Brain microvascular endothelial cell (primary cell): ENCODE measurements at regions not wholly inside any gene's neighbourhood (a gene's known extent, or its start where the extent isn't known, plus 50 kb on each side); places are given as distances from the start of the nearest gene placed in this dataset.

Source experiments
- DNase-seq: peaks from one replicate; pipeline ENCODE4 v3.0.0-alpha.2; 2020
- H3K27ac ChIP-seq: fragments of 250-450 bp; sonication (Bioruptor Pico); 2 replicates; pipeline ENCODE4 v1.5.1; 2020; ENCODE audit warnings: mild to moderate bottlenecking, moderate library complexity
- H3K27me3 ChIP-seq: fragments of 250-450 bp; sonication (Bioruptor Pico); replicated peaks from 2 replicates; pipeline ENCODE4 v1.5.1; 2020; ENCODE audit warnings: mild to moderate bottlenecking
- H3K36me3 ChIP-seq: fragments of 250-450 bp; sonication (Bioruptor Pico); replicated peaks from 2 replicates; pipeline ENCODE4 v1.5.1; 2020; ENCODE audit warnings: mild to moderate bottlenecking
- H3K4me3 ChIP-seq: 2 replicates; pipeline ENCODE4 v1.5.1; 2011; ENCODE audit warnings: low read depth, mild to moderate bottlenecking, control low read depth, low read length, moderate library complexity
- in situ Hi-C: cut with HindIII; loops from 2 replicates; pipeline ENCODE4 v1.10.0; 2017; ENCODE audit warnings: low sequenced_read_pairs, low pct_ligation_motif_present
- TF ChIP-seq, protein P1 (sequence below): IDR thresholded peaks from 2 replicates; pipeline ENCODE4 v1.5.1; 2011; ENCODE audit warnings: low read depth, mild to moderate bottlenecking, moderate library complexity, low read length, control low read depth, inconsistent platforms; ENCODE audit errors: missing control alignments

DNA sequence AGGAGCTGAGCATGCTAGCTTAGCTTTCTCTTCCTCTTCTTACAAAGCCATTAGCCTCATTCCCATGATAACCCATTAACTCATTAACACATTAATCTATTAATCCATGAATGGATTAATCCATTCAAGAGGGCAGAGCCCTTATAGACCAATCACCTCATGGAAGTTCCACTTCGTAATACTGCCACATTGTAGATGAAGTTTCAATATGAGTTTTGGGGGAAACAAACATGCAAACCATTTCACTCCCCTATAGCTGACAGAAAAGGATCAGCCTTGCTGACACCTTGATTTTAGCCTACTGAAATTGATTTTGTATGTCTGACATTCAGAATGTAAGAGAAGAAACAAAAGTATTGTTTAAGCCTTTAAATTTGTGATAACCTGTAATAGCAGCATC, 251.8 kb upstream of the GALNTL6 start:
- Histone ChIP-seq H3K27me3 (no peaks in the 10 kb centered on the region), H3K4me3 (no peak overlapping the region), H3K36me3 (no peaks in the 10 kb centered on the region), H3K27ac (no peak overlapping the region)
- in situ Hi-C loops = no loop called here
- TF ChIP-seq, protein P1, sequence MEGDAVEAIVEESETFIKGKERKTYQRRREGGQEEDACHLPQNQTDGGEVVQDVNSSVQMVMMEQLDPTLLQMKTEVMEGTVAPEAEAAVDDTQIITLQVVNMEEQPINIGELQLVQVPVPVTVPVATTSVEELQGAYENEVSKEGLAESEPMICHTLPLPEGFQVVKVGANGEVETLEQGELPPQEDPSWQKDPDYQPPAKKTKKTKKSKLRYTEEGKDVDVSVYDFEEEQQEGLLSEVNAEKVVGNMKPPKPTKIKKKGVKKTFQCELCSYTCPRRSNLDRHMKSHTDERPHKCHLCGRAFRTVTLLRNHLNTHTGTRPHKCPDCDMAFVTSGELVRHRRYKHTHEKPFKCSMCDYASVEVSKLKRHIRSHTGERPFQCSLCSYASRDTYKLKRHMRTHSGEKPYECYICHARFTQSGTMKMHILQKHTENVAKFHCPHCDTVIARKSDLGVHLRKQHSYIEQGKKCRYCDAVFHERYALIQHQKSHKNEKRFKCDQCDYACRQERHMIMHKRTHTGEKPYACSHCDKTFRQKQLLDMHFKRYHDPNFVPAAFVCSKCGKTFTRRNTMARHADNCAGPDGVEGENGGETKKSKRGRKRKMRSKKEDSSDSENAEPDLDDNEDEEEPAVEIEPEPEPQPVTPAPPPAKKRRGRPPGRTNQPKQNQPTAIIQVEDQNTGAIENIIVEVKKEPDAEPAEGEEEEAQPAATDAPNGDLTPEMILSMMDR = no peak
- no peak for DNase-seq

DNA sequence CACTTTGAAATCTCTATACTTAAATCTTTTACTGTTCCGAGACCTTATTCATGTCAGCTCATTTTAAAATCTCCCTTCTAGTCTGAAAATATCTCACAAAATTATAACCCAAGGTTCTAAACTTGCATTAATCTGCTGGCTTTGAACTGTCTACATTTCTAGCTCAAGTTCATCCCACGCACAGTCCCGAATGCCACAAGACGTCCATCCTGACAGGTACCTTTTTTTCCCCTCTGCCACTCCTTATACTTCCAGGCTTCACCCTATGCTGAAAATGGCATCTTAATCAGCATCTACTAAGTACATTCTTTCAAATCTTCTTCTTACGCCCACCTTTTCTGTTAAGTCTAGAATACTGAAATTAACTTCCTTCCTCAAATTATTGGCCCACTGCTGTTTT, 259.2 kb upstream of the GALNTL6 start:
- in situ Hi-C loops = no loop called here
- H3K27ac ChIP-seq = no peak overlapping the region
- DNase-seq = no peak
- TF ChIP-seq, protein P1 = no peak
- no peak overlapping the region for H3K4me3 ChIP-seq
- H3K27me3 ChIP-seq = no peaks in the 10 kb centered on the region
- no peaks in the 10 kb centered on the region for H3K36me3 ChIP-seq

DNA sequence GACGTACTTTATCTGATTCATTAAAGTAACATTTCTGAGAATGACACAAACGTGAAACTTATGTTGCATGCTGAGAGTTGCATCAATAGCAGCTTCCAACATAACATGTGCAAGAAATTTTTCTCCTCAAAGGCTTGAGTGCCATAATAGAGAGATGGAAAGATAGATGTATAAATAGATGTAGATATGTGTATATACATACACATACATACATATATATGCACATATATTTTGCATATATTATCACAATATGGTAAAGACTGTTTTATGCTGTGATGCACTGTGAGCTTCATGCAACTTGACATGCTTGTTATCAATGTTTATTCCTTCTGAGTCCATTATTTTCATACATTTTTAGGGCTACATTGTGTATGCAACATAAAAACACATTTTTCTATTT, 270.6 kb upstream of the GALNTL6 start:
- H3K27ac ChIP-seq = no peak overlapping the region
- no peaks in the 10 kb centered on the region for H3K27me3 ChIP-seq
- in situ Hi-C loops = no loop called here
- no peaks in the 10 kb centered on the region for H3K36me3 ChIP-seq
- H3K4me3 ChIP-seq = no peak overlapping the region
- no peak for DNase-seq
- TF ChIP-seq, protein P1 = no peak

DNA sequence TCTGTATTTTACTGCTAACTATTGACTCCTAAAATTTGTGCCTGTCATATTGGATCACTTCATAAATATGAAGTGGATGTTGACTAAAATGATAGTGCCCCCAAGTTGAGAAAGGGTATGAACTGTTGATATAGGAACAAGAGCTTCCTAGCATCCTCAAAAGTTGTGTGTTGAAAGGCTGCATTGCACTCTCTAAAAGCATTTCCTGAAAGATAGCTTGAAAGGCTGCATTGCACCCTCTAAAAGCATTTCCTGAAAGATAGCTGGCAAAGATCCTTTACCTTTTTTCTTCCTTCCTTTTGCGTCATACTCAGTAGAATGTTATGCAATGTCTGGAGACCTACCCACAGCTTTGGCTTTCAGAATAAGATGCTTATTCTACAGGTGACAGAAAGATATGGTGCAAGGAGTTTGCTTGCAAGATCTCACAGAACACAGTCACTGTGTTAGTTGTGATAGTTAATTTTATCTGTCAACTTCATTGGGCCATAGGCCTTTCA, 274.6 kb upstream of the GALNTL6 start:
- Histone ChIP-seq H3K4me3 (no peak overlapping the region), H3K36me3 (no peaks in the 10 kb centered on the region), H3K27ac (no peak overlapping the region), H3K27me3 (no peaks in the 10 kb centered on the region)
- no peak for DNase-seq
- in situ Hi-C loops = no loop called here
- TF ChIP-seq, protein P1 = no peak

DNA sequence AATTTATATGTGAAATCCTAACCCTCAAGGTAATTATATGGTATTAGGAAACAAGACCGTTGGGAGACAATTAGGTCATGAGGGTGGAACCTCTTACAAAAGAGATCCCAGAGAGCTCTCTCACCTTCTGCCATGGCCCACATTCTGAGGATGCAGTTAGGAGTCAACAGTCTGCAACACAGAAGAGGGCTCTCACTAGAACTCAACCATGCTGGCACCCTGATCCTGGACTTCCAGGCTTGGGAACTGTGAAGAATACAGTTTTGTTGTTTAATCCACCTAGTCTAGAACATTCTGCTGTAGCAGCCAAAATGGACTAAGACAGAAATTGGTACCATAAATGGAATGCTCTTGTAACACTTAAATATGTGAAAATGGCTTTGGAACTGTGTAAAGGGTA, 278.8 kb upstream of the GALNTL6 start:
- in situ Hi-C loops = no loop called here
- Histone ChIP-seq H3K27ac (no peak overlapping the region), H3K36me3 (no peaks in the 10 kb centered on the region), H3K4me3 (no peak overlapping the region), H3K27me3 (no peaks in the 10 kb centered on the region)
- TF ChIP-seq, protein P1 = no peak
- DNase-seq = no peak

DNA sequence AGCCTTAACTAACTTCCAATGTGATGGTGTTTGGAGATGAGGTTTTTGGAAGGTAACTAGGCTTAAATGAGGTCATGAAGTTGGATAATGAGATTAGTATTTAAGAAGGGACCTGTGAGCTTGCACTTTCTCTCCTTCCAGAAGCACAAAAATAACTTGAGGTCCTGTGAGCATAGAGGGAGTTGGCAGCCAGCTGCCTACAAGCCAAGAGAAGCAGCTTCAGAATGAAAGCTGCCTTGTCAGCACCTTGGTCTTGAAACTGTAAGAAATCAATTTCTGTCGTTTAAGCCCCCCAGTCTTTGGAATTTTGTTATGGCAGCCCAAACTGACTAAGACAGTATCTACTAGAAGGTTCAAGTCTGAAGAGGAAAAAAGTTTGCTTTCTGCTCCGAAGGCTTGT, 280.2 kb upstream of the GALNTL6 start:
- H3K27ac ChIP-seq = no peak overlapping the region
- no peaks in the 10 kb centered on the region for H3K36me3 ChIP-seq
- DNase-seq = no peak
- no peak overlapping the region for H3K4me3 ChIP-seq
- in situ Hi-C loops = no loop called here
- TF ChIP-seq, protein P1 = no peak
- no peaks in the 10 kb centered on the region for H3K27me3 ChIP-seq
